PFSK-1 (cell line): ENCODE measurements at regions not wholly inside any gene's neighbourhood (a gene's known extent, or its start where the extent isn't known, plus 50 kb on each side); places are given as distances from the start of the nearest gene placed in this dataset.

Source experiments
- POLR2AphosphoS5 ChIP-seq: IDR thresholded peaks from 2 replicates; pipeline ENCODE4 v1.6.1; 2012; ENCODE audit warnings: low read depth, mild to moderate bottlenecking, control low read depth, low read length, moderate library complexity
- SIN3A ChIP-seq: IDR thresholded peaks from 2 replicates; pipeline ENCODE4 v1.6.1; 2012; ENCODE audit warnings: mild to moderate bottlenecking, low read length, moderate library complexity, borderline replicate concordance; ENCODE audit not compliant: insufficient read depth
- TAF1 ChIP-seq: IDR thresholded peaks from 2 replicates; pipeline ENCODE4 v1.6.1; 2012; ENCODE audit warnings: low read length, control low read depth, borderline replicate concordance; ENCODE audit not compliant: insufficient read depth
- TF ChIP-seq, protein P1 (sequence below), 2 experiments: IDR thresholded peaks; 2 replicates each; pipeline versions ENCODE4 v1.6.1 to v1.8.0; 2011 to 2012; ENCODE audit warnings: low read depth in 2 of 2, low read length in 2 of 2, control low read depth in 1 of 2, inconsistent platforms in 1 of 2, mild to moderate bottlenecking in 1 of 2, moderate library complexity in 1 of 2; ENCODE audit not compliant: insufficient read depth in 1 of 2

- TF ChIP-seq, protein P1, sequence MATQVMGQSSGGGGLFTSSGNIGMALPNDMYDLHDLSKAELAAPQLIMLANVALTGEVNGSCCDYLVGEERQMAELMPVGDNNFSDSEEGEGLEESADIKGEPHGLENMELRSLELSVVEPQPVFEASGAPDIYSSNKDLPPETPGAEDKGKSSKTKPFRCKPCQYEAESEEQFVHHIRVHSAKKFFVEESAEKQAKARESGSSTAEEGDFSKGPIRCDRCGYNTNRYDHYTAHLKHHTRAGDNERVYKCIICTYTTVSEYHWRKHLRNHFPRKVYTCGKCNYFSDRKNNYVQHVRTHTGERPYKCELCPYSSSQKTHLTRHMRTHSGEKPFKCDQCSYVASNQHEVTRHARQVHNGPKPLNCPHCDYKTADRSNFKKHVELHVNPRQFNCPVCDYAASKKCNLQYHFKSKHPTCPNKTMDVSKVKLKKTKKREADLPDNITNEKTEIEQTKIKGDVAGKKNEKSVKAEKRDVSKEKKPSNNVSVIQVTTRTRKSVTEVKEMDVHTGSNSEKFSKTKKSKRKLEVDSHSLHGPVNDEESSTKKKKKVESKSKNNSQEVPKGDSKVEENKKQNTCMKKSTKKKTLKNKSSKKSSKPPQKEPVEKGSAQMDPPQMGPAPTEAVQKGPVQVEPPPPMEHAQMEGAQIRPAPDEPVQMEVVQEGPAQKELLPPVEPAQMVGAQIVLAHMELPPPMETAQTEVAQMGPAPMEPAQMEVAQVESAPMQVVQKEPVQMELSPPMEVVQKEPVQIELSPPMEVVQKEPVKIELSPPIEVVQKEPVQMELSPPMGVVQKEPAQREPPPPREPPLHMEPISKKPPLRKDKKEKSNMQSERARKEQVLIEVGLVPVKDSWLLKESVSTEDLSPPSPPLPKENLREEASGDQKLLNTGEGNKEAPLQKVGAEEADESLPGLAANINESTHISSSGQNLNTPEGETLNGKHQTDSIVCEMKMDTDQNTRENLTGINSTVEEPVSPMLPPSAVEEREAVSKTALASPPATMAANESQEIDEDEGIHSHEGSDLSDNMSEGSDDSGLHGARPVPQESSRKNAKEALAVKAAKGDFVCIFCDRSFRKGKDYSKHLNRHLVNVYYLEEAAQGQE (IDR thresholded peaks at IDR 0.05; ENCODE audit: insufficient read depth in 1 of 2, low read depth in 2 of 2, low read length in 2 of 2) = no peak
- TF ChIP-seq POLR2AphosphoS5 (no peak), TAF1 (no peak), SIN3A (no peak)
These were observed 1151.3 kb upstream of the IGFBP7 start for GRCh38 chr4:58261526-58261925.
